22Rv1 (cell line): ENCODE measurements at regions not wholly inside any gene's neighbourhood (a gene's known extent, or its start where the extent isn't known, plus 50 kb on each side); places are given as distances from the start of the nearest gene placed in this dataset.
"Not testable (repeated sequence)": the region's sequence is repeated elsewhere in the genome, so short reads cannot be mapped to it uniquely, and the experiment has no call there.

Experiments
- H3K27ac ChIP-seq: fragments of 450-650 bp; 2 replicates; pipeline ENCODE4 v1.5.1; 2017
- ZFX ChIP-seq: fragments of 450-650 bp; IDR thresholded peaks from 2 replicates; pipeline ENCODE4 v1.6.1; 2017; ENCODE audit warnings: antibody characterized with exemption, borderline replicate concordance
- TF ChIP-seq, protein P1 (sequence below): fragments of 450-650 bp; IDR thresholded peaks from 2 replicates; pipeline ENCODE4 v1.5.1; 2017; ENCODE audit warnings: mild to moderate bottlenecking

DNA sequence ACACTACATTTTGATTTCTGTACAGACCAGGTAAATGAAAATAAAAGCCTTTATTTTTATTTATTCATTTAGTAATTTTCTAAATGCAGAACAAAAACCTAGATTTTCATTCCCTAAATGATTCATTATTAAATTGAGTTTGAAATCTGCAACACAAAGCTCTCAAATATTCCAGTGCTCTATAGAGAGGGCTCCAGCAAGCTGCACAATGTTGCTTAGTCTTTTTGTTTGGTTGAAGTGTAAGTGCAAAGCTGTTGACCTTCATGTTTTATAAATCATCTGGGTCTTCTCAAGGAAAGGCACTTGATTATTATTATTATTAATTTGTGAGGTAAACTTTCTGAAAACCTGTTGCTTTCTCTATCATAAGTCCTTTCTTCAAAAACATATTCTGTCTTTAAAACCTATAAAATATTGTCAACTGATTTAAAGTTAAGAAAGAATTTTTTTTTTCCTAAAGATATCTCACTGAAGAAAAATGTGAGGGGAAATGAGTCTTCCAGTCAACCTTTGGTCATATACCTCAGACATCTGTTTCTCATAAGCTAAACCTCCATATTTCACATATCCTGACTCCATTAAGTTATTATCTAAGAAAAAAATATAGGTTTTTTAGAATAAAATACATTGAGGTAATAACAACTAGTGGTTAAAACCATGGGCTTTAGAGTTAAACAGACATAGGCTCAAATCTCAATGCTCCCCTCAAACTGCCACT is 100.7 kb downstream of the ZIC4 start:
- H3K27ac ChIP-seq: no peak overlapping the region

DNA sequence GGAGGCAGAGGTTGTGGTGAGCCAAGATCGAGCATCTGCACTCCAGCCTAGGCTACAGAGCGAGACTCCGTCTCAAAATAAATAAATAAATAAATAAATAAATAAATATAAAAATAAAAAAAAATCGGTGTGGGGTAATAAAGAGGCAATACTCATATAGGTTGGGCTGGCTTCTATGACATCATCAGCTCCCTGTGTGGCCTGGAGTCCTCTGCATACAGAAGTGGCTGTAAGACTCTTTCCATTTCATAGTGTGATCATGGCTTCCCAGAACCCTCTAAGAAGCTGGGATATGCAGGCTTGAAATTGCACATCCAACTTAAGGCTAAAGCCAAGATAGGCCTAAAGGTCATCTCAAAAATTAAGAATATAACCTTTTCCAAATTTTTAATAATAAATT is 101.6 kb downstream of the ZIC4 start:
- TF ChIP-seq, protein P1, sequence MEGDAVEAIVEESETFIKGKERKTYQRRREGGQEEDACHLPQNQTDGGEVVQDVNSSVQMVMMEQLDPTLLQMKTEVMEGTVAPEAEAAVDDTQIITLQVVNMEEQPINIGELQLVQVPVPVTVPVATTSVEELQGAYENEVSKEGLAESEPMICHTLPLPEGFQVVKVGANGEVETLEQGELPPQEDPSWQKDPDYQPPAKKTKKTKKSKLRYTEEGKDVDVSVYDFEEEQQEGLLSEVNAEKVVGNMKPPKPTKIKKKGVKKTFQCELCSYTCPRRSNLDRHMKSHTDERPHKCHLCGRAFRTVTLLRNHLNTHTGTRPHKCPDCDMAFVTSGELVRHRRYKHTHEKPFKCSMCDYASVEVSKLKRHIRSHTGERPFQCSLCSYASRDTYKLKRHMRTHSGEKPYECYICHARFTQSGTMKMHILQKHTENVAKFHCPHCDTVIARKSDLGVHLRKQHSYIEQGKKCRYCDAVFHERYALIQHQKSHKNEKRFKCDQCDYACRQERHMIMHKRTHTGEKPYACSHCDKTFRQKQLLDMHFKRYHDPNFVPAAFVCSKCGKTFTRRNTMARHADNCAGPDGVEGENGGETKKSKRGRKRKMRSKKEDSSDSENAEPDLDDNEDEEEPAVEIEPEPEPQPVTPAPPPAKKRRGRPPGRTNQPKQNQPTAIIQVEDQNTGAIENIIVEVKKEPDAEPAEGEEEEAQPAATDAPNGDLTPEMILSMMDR: no peak
- no peak for TF ChIP-seq ZFX
- H3K27ac ChIP-seq: no peak overlapping the region

More for the DNA sequence above, 100.7 kb downstream of the ZIC4 start:
- TF ChIP-seq, protein P1: no peak
- TF ChIP-seq ZFX: no peak

DNA sequence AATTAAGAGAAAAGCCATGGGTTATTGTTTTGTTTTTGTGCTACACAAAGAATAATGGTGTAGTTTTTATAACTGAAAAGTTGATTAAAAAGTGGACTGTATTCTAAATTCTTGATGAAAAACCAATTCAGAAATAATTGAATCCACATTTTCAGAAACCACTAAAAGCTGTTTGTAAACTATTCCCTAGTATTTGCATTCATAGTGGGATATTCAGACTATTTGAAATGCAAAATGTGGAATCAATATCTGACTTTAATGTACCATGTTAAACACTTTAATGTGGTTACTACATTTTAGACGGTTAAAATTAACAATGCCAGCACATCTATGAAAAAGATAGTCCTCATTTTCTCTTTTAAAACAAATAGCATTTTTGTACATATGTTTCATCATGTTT is 104.6 kb downstream of the ZIC4 start:
- no peak overlapping the region for H3K27ac ChIP-seq
- TF ChIP-seq ZFX: no peak
- TF ChIP-seq, protein P1: no peak

DNA sequence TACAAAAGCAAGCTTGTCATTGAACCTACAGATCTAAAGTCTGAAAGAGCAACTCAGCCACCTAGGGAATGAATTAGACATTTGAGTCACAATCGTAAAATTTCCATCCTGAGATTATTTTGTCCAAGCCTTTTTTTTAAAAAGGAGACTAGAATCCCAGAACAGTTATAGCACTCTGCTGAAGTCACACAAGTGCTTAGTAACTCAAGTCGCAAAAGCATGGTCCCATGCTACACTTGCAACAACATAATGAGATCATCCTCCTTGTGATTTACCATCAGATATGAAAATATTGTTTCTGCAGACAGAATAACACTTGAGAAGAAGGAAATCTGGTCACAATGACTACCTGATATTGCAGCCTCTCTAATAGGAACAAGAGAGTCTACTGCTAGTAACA is 106.7 kb downstream of the ZIC4 start:
- no peak overlapping the region for H3K27ac ChIP-seq
- TF ChIP-seq ZFX: no peak
- TF ChIP-seq, protein P1: no peak

DNA sequence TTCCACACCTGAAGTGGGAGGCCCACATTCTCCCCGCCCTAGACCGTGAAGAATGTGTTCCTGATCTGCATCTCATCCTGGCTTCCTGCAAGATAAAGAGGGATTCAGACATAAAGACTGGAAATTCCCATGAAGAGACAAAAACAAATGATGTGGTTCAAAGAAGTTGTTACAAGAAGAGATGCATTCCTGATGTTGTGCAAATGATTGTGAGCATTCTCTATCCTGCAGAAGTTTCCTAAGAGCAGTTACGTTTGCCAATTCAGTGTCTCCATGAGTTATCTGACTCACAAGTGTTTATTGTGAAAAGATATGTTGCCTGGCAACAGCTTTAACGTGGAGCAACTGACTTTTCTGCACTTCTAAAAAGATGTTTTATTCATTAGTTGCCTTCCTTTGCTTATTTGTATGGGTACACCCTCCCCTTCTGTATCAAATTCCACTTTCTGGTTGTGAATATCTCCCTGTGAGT is 107.8 kb downstream of the ZIC4 start:
- no peak overlapping the region for H3K27ac ChIP-seq
- TF ChIP-seq, protein P1: no peak
- TF ChIP-seq ZFX: no peak

DNA sequence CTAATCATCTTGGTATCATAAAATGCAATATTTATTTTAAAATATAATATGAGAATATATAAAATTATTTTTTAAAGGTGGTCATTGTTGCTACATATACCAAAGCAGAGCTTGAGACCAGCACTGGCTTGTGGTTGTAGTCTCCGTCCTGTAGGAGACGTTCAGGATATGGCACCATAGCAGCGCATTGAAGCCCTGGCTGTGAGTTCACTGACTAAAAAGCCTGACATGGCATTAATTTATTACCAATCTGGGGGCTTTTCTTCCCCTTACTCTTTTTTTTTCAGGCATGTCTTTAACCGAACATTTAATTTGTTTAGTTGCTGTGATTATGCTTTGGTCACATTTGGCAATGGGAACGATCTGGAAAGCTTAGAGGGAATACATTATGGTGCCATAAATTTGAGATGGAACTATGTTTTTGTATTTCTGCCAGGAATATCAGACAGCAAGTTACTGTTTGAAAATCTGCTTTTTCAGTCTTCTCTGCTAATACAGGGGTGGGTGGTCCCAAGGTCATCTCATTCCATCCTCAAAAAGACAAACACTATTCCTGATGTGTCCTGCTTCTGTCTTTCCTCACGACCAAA is 108.5 kb downstream of the ZIC4 start:
- TF ChIP-seq ZFX: no peak
- H3K27ac ChIP-seq: no peak overlapping the region

DNA sequence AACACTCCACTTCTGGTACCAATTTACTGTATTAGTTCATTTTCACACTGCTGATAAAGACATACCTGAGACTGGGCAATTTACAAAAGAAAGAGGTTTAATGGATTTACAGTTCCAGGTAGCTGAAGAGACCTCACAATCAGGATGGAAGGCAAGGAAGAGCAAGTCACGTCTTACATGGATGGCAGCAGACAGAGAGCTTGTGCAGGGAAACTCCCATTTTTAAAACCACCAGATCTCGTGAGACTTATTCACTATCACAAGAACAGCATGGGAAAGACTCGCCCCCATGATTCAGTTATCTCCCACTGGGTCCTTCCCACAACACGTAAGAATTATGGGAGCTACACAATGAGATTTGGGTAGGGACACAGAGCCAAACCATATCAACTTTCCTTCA is 119.0 kb downstream of the ZIC4 start:
- H3K27ac ChIP-seq: not testable (repeated sequence)

DNA sequence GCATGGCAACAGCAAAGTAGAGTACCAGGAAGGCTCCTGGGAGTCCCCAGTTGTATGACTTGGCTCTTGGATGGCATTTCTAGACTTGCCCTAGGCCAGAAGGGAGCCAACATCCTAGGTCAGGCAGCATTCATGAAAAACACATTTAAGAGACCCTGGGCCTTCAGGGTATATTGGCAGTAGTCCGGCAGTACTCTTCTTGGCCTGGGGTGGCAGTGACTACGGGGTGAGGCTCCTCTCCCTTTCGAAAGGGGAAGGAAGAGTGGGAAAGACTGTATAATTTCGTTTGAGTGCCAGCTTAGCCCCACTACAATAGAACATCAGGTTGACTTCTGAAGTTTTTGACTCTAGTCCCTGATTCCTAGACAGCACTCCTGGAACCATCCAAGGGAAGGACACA is 136.4 kb downstream of the ZIC4 start:
- no peak overlapping the region for H3K27ac ChIP-seq
- TF ChIP-seq, protein P1: no peak
- TF ChIP-seq ZFX: no peak
